Activated CD8-positive, alpha-beta memory T cell treated with anti-CD3 and anti-CD28 coated beads for 36 hours (primary cell): ENCODE measurements at regions not wholly inside any gene's neighbourhood (a gene's known extent, or its start where the extent isn't known, plus 50 kb on each side); places are given as distances from the start of the nearest gene placed in this dataset.

Experiments used
- CTCF ChIA-PET: fragments of 350-600 bp; sonication (Branson Sonifier 250); formaldehyde crosslinking; loops from one replicate; lab custom pipeline; 2021; ENCODE audit warnings: antibody characterized with exemption; lab: Charles Lee
- POLR2A ChIA-PET: fragments of 350-600 bp; sonication (Branson Sonifier 250); formaldehyde crosslinking; loops from one replicate; lab custom pipeline; 2021; ENCODE audit warnings: antibody characterized with exemption; lab: Charles Lee

- ChIA-PET CTCF (no interaction called here), POLR2A (interaction anchor here (0.6 kb wide), 1 partner anchor 382 kb away, joined by 4 read pairs; no protein-coding TSS in a partner anchor)
Observed at GRCh38 chr18:44214396-44214795, 466.3 kb upstream of the SETBP1 start.

DNA sequence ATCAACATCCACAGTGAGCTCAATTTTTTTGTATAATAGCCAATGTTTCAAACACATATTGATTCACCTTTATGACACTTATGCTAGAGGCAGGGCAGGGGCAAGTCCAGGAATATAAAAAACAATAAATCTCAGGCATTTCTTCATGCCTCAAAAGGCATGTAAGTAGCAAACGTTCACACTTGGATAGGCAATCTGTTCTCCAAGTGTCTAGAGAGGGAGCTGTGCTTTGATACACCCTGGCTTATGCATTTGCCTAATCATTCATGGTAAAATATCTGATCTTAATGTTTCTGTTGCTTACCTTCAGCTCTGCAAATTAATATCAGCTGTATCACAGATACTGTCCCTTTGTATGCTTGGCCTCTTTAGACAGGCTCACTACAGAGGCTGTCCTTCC lies 464.5 kb upstream of the SETBP1 start:
- POLR2A ChIA-PET = no interaction called here
- CTCF ChIA-PET = no interaction called here

- ChIA-PET POLR2A (no interaction called here), CTCF (no interaction called here)
Observed at GRCh38 chr18:44227501-44227900, 453.2 kb upstream of the SETBP1 start.

- ChIA-PET CTCF (no interaction called here), POLR2A (no interaction called here)
Observed at GRCh38 chr18:44229693-44230108, 451.0 kb upstream of the SETBP1 start.

- POLR2A ChIA-PET = no interaction called here
- CTCF ChIA-PET = no interaction called here
Observed at GRCh38 chr18:44231936-44232335, 448.8 kb upstream of the SETBP1 start.

DNA sequence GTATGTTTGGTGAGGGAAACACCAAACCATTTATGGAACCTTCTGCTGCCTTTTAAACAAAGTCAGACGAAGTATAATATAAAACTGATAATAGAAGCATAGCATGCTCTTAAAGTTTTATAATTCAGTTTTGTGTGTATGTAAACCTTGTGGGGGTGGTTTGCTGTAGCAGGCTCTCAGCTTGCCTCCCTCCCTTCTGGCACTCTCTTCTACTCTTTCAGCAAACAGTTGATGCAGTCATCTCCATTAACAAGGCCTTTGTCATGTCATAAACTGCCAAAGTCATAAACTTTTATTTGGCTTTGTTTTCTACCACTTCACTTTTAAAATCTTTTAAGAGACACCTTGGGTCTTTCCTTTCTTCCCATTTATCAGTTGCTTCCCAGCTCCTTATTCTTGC lies 448.2 kb upstream of the SETBP1 start:
- ChIA-PET CTCF (no interaction called here), POLR2A (no interaction called here)

DNA sequence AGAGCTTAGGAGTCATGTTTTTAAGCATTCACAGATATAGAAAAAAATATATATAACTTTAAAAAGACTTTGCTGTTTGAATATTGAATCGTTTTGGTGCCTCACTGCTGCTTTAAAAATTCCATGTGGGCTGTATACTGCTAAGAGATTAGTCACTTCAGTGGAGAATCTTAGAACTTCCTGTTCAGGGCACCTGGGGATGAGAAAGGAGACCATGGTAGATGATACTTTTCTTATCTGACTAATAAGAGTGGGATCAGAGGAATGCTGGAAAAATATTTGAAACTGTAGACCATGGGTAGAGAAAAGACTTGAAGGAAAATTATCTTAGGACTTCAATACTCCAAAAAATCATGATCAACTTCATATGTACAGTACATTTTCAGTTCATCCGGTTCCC lies 442.2 kb upstream of the SETBP1 start:
- ChIA-PET POLR2A (no interaction called here), CTCF (interaction anchor here (0.5 kb wide), 1 partner anchor 58 kb away, joined by 3 read pairs; no protein-coding TSS in a partner anchor)

DNA sequence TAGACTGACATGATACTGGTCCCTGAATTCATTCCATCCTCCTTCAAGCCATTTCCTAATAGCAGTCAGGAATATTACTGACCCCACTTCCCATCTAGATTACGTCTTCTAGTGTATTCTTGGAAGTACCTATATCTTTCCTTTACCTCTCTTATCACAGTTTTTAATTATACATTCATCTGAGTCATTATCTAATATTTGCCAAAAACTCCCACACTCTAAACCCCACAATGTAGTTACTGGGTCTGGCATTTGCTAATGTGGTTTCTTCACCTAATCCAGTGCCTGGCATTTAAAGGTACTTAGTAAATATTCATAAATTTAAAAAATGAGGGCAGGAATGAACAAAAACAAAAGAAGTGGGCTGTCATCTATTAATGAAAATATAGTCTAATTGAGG lies 441.8 kb upstream of the SETBP1 start:
- CTCF ChIA-PET = no interaction called here
- POLR2A ChIA-PET = no interaction called here

DNA sequence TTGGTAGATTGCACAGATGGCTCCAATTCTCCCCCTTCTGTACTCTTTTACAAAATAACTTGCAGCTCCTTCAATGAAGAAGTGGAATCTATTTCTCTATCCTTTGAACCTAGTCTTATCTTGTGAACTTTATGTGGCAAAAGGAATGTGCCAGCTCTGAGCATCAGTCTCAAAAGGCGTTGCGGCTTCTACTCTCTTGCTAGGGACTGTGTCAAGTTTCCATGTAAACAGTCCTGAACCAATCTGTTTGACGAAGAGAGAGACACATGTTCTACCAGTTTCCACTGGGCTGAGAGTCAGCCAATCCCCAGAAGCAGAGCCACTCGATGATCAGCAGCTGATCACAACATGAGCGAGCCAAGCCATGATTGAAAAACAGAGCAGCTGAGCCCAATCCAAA lies 439.7 kb upstream of the SETBP1 start:
- CTCF ChIA-PET = no interaction called here
- POLR2A ChIA-PET = no interaction called here

DNA sequence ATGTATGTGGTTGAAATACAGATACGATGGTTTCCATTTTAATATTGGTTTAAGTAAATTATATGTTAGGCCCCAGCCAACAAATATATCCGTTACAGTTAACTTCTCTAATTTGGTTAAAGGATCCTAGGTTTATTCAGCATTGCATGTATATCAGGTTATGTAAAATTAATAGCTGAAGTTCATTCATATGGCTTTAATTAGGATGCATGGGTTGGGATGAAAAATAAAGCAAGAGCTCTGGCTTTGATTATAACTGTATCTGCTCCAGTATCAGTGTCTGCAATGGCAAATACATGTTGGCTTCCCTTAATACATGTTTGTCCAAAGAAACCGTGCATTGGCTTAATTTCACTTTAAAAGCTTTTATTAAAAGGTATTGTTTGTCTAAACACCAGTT lies 435.7 kb upstream of the SETBP1 start:
- ChIA-PET CTCF (no interaction called here), POLR2A (no interaction called here)

GRCh38 chr18:44246001-44246400 lies 434.7 kb upstream of the SETBP1 start:
- POLR2A ChIA-PET = no interaction called here
- CTCF ChIA-PET = interaction anchor here (1.5 kb wide), 1 partner anchor 10 kb away, joined by 3 read pairs; no protein-coding TSS in a partner anchor

DNA sequence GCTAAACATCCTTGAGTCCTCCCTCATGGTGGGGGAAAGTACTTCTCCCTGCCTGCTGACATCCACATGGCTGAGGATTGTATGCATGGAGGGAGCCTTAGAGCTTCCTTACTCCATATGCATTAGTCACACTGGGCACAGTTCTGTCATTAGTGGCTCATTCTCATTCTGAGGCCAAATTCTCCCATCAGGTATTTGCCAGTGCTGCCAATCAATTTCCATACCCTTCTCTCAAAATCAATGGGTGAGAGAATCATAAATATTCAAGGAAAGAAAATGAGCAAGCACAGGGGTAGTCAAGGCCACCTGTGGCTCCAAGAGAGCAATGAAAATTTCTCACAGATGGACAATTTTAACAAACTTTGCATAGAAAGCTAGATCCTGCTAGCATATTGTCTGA lies 422.6 kb upstream of the SETBP1 start:
- CTCF ChIA-PET = no interaction called here

GRCh38 chr18:44258576-44258975 lies 422.1 kb upstream of the SETBP1 start:
- CTCF ChIA-PET = no interaction called here
- POLR2A ChIA-PET = no interaction called here

More for the DNA sequence above, 422.6 kb upstream of the SETBP1 start:
- POLR2A ChIA-PET = no interaction called here

- ChIA-PET CTCF (no interaction called here), POLR2A (no interaction called here)
Observed at GRCh38 chr18:44259610-44260009, 421.1 kb upstream of the SETBP1 start.

DNA sequence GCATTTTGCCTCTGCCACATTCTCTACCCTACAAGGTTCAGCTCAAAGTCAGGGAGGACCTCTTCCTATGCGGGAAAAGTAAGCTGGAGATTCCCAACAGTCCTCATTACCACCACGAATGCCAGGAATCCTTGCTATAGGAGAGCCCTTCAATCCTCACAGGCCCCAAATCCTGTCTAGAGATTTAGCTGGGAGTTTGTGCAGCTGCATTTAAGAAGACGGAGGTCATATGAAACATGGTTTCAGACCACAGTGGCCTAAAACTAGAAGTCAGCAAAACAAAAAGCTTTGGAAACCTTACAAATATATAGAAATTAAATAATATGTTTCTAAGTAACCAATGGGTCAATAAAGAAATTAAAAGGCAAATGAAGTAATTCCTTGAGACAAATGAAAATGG lies 415.3 kb upstream of the SETBP1 start:
- ChIA-PET POLR2A (no interaction called here), CTCF (no interaction called here)

DNA sequence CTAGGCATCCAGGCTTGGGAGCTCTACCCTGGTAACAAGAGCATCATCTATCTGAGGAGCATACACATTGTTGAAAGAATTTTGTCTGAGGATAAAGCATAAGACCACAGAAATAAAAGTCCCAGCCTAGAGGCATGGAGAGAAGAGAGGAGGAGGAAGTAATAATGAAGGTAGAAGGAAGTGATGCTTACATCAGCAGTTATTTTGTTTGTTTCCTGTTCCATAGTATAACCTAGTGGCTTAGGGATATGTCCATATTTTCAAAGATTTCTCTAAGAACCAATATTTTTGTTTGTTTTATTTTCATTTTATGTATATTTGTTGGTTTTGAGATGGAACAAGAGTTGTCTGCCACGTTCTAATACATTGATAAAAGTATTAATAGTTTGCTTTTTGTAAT lies 407.4 kb upstream of the SETBP1 start:
- CTCF ChIA-PET = no interaction called here

DNA sequence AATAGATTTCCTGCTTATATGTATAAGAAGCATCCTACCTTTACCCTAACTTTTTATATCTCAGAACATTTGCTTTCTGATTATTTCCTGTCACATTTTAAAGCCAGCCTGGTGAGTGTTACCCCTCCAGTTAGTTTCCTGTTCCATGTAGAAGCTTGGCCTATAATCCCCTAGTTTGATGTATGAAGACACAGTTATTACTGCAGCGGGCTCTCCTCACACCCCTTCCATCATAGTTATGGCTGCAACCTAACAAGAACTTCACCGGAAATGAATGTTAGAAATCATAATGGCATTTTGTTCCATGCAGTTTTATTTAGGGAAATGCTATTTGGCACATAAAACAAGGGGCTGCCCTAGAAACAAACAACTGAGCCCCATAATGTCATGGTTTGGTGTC lies 400.2 kb upstream of the SETBP1 start:
- CTCF ChIA-PET = no interaction called here
- POLR2A ChIA-PET = no interaction called here

More for the DNA sequence above, 407.4 kb upstream of the SETBP1 start:
- POLR2A ChIA-PET = no interaction called here

GRCh38 chr18:44286049-44286448 lies 394.6 kb upstream of the SETBP1 start:
- CTCF ChIA-PET = no interaction called here
- POLR2A ChIA-PET = no interaction called here

GRCh38 chr18:44290366-44290977 lies 390.2 kb upstream of the SETBP1 start:
- ChIA-PET POLR2A (no interaction called here), CTCF (no interaction called here)

DNA sequence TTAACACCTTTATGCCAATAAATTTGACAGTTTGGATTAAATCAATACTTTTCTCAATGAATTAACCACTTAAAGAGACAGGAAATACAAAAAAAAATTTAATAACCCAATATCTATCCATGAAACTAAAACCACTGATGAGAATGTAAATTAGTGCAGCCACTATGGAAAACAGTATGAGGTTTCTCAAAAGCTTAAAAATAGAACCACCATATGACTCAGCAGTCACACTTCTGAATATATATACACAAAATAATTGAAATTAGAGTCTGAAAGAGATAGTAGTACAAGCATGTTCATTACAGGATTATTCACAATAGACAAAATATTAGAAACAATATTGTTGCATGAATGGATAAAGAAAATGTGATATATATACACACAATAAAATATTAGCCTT lies 382.1 kb upstream of the SETBP1 start:
- CTCF ChIA-PET = no interaction called here
- POLR2A ChIA-PET = no interaction called here

DNA sequence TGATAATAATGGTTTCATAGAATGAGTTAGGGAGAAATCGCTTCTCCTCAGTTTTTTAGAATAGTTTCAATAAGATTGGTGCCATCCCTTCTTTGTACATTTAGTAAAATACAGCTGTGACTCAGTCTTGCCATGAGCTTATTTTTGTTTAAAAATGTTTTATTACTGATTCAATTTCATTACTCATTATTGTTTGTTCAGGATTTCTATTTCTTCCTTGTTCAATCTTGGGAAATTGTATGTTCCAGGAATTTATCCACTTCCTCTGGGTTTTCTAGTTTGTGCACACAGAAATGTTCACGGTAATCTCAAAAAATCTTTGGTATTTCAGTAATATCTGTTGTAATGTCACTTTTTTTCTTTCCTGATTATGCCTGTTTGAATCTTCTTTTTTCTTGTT lies 371.5 kb upstream of the SETBP1 start:
- ChIA-PET POLR2A (no interaction called here), CTCF (no interaction called here)
